Activated T-cell treated with anti-CD3 and anti-CD28 coated beads, Interleukin-2, amount 50 U/mL, for 24 hours (primary cell): ENCODE measurements at regions not wholly inside any gene's neighbourhood (a gene's known extent, or its start where the extent isn't known, plus 50 kb on each side); places are given as distances from the start of the nearest gene placed in this dataset.
"Not testable (repeated sequence)": the region's sequence is repeated elsewhere in the genome, so short reads cannot be mapped to it uniquely, and the experiment has no call there.

Experiments used
- DNase-seq: peaks from one replicate; pipeline ENCODE4 v3.0.0-alpha.2; 2020
- H3K27ac Mint-ChIP-seq: 2 replicates; pipeline ENCODE4 v1.8.0; 2020; ENCODE audit warnings: mild to moderate bottlenecking, mixed read lengths
- H3K27me3 Mint-ChIP-seq: 2 replicates; pipeline ENCODE4 v1.8.0; 2020; ENCODE audit warnings: mixed read lengths
- H3K36me3 Mint-ChIP-seq: 2 replicates; pipeline ENCODE4 v1.8.0; 2020; ENCODE audit warnings: low read depth, mixed read lengths
- H3K4me1 Mint-ChIP-seq: 2 replicates; pipeline ENCODE4 v1.8.0; 2020; ENCODE audit warnings: low read depth, mixed read lengths
- H3K4me3 Mint-ChIP-seq: 2 replicates; pipeline ENCODE4 v1.8.0; 2020; ENCODE audit warnings: mild to moderate bottlenecking, moderate library complexity, mixed read lengths
- H3K9me3 Mint-ChIP-seq: 2 replicates; pipeline ENCODE4 v1.8.0; 2020; ENCODE audit warnings: mixed read lengths

DNA sequence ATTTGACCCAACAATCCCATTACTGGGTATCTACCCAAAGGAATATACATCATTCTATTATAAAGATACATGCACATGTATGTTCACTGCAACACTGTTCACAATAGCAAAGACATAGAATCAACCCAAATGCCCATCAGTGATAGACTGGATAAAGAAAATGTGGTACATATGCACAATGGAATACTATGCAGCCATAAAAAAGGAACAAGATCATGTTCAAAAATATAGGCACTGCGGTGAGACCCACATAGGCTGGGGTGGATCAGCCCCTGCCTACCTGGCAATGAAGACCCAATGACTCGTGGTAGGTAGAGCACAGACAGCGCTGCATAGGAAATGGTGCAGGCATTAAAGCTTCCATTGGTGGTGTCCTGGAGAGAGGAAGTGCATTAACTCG, 88.6 kb upstream of the NFIL3 start:
- H3K9me3 Mint-ChIP-seq, H3K4me3 Mint-ChIP-seq, H3K4me1 Mint-ChIP-seq, H3K36me3 Mint-ChIP-seq, H3K27ac Mint-ChIP-seq, DNase-seq: not testable (repeated sequence)
- peaks cover 35% of the 10 kb centered on the region for H3K27me3 Mint-ChIP-seq

- no peak for DNase-seq
- H3K4me3 Mint-ChIP-seq, result no peak overlapping the region
- H3K27ac Mint-ChIP-seq, result peak overlapping the region; percentile 48
Measured at GRCh38 chr9:91503673-91504081, 80.0 kb upstream of the NFIL3 start.

DNA sequence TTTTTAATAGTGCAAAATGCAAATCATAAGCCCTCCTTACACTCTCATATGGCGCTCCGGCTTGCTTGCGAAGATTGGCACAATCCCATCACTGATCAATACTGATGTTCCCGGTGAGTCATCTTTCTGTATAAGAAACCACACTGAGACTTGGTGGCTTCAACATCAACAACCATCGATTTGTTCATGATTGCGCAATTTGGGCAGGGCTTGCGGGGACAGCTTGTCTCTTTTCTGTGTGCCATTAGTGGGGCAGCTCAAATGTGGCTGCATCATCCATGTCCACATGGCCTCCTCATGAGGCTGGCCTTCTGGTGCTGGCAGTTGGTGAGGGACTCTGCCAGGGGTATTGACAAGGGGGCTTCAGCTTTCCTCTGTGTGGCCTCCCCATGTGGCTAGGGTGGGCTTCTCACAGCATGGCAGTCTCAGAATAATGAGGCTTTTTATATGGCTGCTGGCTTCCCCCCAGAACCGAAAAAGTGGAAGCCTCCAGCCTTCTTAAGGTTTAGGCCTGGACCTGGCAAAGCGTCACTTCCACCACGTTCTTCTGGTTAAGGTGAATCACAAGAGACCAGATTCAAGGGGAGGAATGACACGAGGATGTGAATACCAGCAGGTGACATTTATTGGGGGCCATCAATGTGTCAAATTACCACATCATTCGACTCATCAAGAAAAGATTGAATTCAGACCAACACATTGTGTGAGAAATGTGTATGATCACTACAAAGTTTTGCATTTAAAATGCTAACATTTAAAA, 79.5 kb upstream of the NFIL3 start:
- Mint-ChIP-seq H3K9me3 (no peaks in the 10 kb centered on the region), H3K27me3 (peaks cover 37% of the 10 kb centered on the region), H3K27ac (no peak overlapping the region), H3K4me1 (peaks cover 9% of the 10 kb centered on the region), H3K36me3 (no peaks in the 10 kb centered on the region), H3K4me3 (no peak overlapping the region)
- DNase-seq, result no peak

More at GRCh38 chr9:91503673-91504081, 80.0 kb upstream of the NFIL3 start:
- H3K4me1 Mint-ChIP-seq, result peaks cover 9% of the 10 kb centered on the region
- H3K9me3 Mint-ChIP-seq, result no peaks in the 10 kb centered on the region
- H3K27me3 Mint-ChIP-seq, result peaks cover 37% of the 10 kb centered on the region
- no peaks in the 10 kb centered on the region for H3K36me3 Mint-ChIP-seq

DNA sequence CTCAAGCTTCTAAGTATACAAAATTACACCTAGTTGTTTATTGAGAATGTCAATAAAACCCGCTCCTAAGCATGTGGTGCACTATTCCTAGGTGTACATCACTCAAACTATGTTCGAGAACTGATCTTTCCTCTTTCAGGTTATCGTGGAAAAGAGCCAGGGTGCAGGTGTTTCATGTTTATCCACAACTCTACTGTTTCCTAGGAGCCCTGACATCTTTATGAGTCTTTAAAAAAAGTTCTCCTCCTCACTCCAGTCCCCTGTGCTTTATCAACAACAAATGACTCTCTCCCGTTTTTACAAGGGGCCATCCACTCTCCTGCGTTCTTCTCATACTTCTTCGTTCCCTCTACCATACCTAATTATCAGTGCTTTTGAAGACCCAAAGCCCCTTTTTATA, 78.8 kb upstream of the NFIL3 start:
- Mint-ChIP-seq H3K4me1 (peaks cover 9% of the 10 kb centered on the region), H3K36me3 (no peaks in the 10 kb centered on the region), H3K27ac (no peak overlapping the region), H3K9me3 (no peaks in the 10 kb centered on the region), H3K27me3 (peaks cover 34% of the 10 kb centered on the region), H3K4me3 (no peak overlapping the region)
- no peak for DNase-seq

GRCh38 chr9:91500509-91501014, 76.9 kb upstream of the NFIL3 start:
- peaks cover 9% of the 10 kb centered on the region for H3K4me1 Mint-ChIP-seq
- H3K36me3 Mint-ChIP-seq, result no peaks in the 10 kb centered on the region
- H3K27ac Mint-ChIP-seq, result no peak overlapping the region
- H3K27me3 Mint-ChIP-seq, result peaks cover 30% of the 10 kb centered on the region
- H3K9me3 Mint-ChIP-seq, result no peaks in the 10 kb centered on the region
- DNase-seq, result no peak
- no peak overlapping the region for H3K4me3 Mint-ChIP-seq

GRCh38 chr9:91496351-91496750, 72.7 kb upstream of the NFIL3 start:
- no peak overlapping the region for H3K27ac Mint-ChIP-seq
- H3K4me3 Mint-ChIP-seq, result no peak overlapping the region
- no peak for DNase-seq
- no peaks in the 10 kb centered on the region for H3K36me3 Mint-ChIP-seq
- H3K4me1 Mint-ChIP-seq, result peaks cover 4% of the 10 kb centered on the region
- H3K27me3 Mint-ChIP-seq, result peaks cover 31% of the 10 kb centered on the region
- H3K9me3 Mint-ChIP-seq, result no peaks in the 10 kb centered on the region

- Mint-ChIP-seq H3K9me3 (no peaks in the 10 kb centered on the region), H3K4me1 (peaks cover 2% of the 10 kb centered on the region), H3K27me3 (peaks cover 37% of the 10 kb centered on the region), H3K27ac (no peak overlapping the region), H3K36me3 (no peaks in the 10 kb centered on the region), H3K4me3 (no peak overlapping the region)
- DNase-seq, result no peak
Measured at GRCh38 chr9:91495450-91495849, 71.8 kb upstream of the NFIL3 start.

- DNase-seq, result no peak
- H3K36me3 Mint-ChIP-seq, result no peaks in the 10 kb centered on the region
- H3K27me3 Mint-ChIP-seq, result peaks cover 37% of the 10 kb centered on the region
- no peaks in the 10 kb centered on the region for H3K4me1 Mint-ChIP-seq
- H3K9me3 Mint-ChIP-seq, result no peaks in the 10 kb centered on the region
- H3K4me3 Mint-ChIP-seq, result no peak overlapping the region
- no peak overlapping the region for H3K27ac Mint-ChIP-seq
Measured at GRCh38 chr9:91494751-91495150, 71.1 kb upstream of the NFIL3 start.

DNA sequence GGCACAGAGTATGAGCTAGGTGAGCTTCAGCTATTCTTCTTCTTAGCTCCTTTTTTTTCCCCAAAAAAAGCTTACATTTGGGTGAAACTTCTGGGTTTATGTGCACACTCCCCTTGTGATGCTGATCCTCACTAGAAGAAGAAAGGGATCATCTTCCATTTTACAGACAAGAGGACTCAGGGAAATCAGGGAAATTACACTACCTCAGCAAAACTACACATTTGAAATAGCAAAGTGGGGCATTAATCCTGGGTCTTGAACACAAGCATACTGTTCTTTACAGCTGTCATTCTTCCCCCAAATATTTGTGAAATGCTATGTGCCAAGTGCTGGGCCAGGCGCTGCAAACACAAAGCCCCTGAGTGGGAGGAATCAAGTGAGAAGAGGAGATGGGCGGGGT, 68.6 kb upstream of the NFIL3 start:
- peaks cover 3% of the 10 kb centered on the region for H3K4me1 Mint-ChIP-seq
- no peaks in the 10 kb centered on the region for H3K36me3 Mint-ChIP-seq
- H3K27ac Mint-ChIP-seq, result no peak overlapping the region
- no peaks in the 10 kb centered on the region for H3K9me3 Mint-ChIP-seq
- H3K27me3 Mint-ChIP-seq, result peaks cover 42% of the 10 kb centered on the region
- no peak for DNase-seq
- no peak overlapping the region for H3K4me3 Mint-ChIP-seq

GRCh38 chr9:91491624-91492023, 68.0 kb upstream of the NFIL3 start:
- H3K27me3 Mint-ChIP-seq, result peaks cover 42% of the 10 kb centered on the region

DNA sequence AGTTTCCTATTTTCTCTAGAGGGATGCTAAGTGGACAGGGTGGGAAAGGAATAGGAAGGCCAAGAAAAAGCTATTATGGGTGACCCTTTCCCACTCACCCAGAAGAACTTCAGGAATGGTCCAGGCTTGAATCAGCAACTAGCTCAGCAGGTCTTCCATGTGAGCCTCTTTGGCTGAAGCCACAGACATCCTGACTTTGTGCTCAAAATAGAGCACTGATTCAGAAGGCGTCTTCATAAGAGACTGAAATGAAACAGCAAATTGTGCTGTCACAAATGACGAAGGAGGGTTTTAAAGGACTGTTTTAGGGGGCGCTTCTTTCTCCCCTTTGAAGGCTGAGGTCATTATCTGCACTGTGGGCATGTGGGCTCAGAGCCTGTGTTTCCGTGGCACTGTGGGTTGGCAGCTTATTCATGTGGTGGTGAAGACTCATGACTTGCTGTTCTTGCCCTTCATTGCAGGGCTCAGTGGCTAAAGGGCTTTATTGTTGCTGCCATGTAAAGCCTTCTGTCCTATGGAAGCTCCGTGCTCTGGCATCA, 65.8 kb upstream of the NFIL3 start:
- Mint-ChIP-seq H3K27ac (no peak overlapping the region), H3K36me3 (no peaks in the 10 kb centered on the region), H3K27me3 (peaks cover 41% of the 10 kb centered on the region), H3K4me1 (peaks cover 3% of the 10 kb centered on the region), H3K9me3 (no peaks in the 10 kb centered on the region), H3K4me3 (no peak overlapping the region)
- no peak for DNase-seq

More at GRCh38 chr9:91491624-91492023, 68.0 kb upstream of the NFIL3 start:
- no peaks in the 10 kb centered on the region for H3K36me3 Mint-ChIP-seq
- no peak overlapping the region for H3K27ac Mint-ChIP-seq
- peaks cover 3% of the 10 kb centered on the region for H3K4me1 Mint-ChIP-seq
- no peak overlapping the region for H3K4me3 Mint-ChIP-seq
- DNase-seq, result no peak
- H3K9me3 Mint-ChIP-seq, result no peaks in the 10 kb centered on the region

GRCh38 chr9:91488341-91488740, 64.7 kb upstream of the NFIL3 start:
- Mint-ChIP-seq H3K9me3 (no peaks in the 10 kb centered on the region), H3K27me3 (peaks cover 41% of the 10 kb centered on the region), H3K27ac (no peak overlapping the region), H3K4me1 (peaks cover 3% of the 10 kb centered on the region), H3K4me3 (no peak overlapping the region), H3K36me3 (no peaks in the 10 kb centered on the region)
- no peak for DNase-seq

DNA sequence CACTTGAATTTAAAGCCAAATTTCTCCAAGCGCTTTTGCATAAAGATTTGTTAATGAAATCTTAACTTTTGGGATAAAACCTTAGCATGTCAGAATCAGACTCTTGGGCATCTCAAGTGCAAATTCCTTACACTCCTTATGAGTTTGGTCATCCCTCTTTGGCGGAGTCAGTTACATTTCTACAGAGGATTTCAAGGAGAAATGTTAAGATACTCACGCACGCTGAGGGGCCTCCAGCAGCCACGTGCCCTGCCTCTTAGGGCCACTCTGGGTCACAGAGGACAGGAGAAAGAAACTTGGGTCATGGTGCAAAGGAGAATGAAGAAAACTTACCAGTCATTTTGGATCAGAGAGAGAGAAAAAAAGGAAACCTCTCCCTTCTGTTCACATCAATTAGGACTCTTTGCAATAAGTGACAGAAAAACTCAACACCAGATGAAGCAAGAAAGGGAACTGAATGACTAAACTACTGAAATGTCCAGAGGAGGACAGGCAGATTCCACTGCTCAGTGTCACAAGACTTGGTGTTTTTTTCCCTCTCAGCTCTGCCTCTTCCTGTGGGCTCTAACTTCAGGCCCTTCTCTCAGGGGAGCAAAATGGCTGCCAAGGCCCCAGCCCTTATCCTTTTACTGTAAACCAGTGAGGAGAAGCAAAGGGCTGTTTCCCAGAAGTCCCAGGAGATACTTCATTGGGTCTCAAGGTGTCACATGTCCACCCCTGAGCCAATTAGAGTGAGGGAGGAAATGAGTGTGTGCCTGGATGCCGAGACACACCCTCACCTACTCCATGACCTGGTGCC, 63.3 kb upstream of the NFIL3 start:
- Mint-ChIP-seq H3K27ac (no peak overlapping the region), H3K36me3 (no peaks in the 10 kb centered on the region)
- no peak for DNase-seq

GRCh38 chr9:91485006-91485405, 61.4 kb upstream of the NFIL3 start:
- no peak for DNase-seq
- no peaks in the 10 kb centered on the region for H3K36me3 Mint-ChIP-seq
- peaks cover 45% of the 10 kb centered on the region for H3K27me3 Mint-ChIP-seq
- no peak overlapping the region for H3K27ac Mint-ChIP-seq
- H3K4me3 Mint-ChIP-seq, result no peak overlapping the region
- no peaks in the 10 kb centered on the region for H3K9me3 Mint-ChIP-seq
- H3K4me1 Mint-ChIP-seq, result peaks cover 3% of the 10 kb centered on the region

More for the DNA sequence above, 63.3 kb upstream of the NFIL3 start:
- no peak overlapping the region for H3K4me3 Mint-ChIP-seq
- no peaks in the 10 kb centered on the region for H3K9me3 Mint-ChIP-seq
- H3K4me1 Mint-ChIP-seq, result peaks cover 3% of the 10 kb centered on the region
- H3K27me3 Mint-ChIP-seq, result peaks cover 43% of the 10 kb centered on the region

DNA sequence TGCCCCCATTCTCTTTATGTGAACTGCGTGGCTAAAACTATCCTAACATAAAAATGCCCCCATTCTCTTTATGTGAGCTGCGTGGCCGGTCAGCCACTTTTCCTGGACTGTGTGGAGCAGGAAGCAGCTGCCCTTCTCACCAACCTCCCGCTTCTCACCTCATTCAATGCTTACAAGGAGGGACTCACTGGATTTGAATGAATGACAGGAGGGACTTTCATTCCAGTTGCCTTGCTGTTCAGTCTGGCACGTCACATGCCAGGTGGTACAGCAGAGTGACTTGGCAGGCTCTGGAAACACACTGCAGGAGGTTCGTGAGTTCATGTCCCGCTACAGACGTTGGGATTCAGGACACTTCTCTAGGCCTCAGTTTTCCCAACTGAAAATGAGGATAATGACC, 60.2 kb upstream of the NFIL3 start:
- Mint-ChIP-seq H3K4me1 (no peaks in the 10 kb centered on the region), H3K36me3 (no peaks in the 10 kb centered on the region), H3K27me3 (peaks cover 51% of the 10 kb centered on the region), H3K27ac (no peak overlapping the region), H3K4me3 (no peak overlapping the region), H3K9me3 (no peaks in the 10 kb centered on the region)
- DNase-seq, result no peak
